Activated naive CD4-positive, alpha-beta T cell treated with anti-CD3 and anti-CD28 coated beads, Interleukin-2, amount 10 ng/mL, durations not matched to agents 7 days and 5 days (primary cell): ENCODE measurements at regions not wholly inside any gene's neighbourhood (a gene's known extent, or its start where the extent isn't known, plus 50 kb on each side); places are given as distances from the start of the nearest gene placed in this dataset.

ENCODE experiments used
- CTCF ChIA-PET: fragments of 350-600 bp; sonication (Branson Sonifier 250); formaldehyde crosslinking; loops from one replicate; lab custom pipeline; 2021; ENCODE audit warnings: antibody characterized with exemption; lab: Charles Lee
- DNase-seq: peaks from one replicate; pipeline ENCODE4 v3.0.0-alpha.2; 2020
- H3K27ac Mint-ChIP-seq: one replicate; pipeline ENCODE4 v1.8.0; 2021; ENCODE audit warnings: mild to moderate bottlenecking, moderate library complexity, mixed read lengths
- H3K27me3 Mint-ChIP-seq: one replicate; pipeline ENCODE4 v1.8.0; 2021; ENCODE audit warnings: mild to moderate bottlenecking, mixed read lengths
- H3K36me3 Mint-ChIP-seq: one replicate; pipeline ENCODE4 v1.8.0; 2021; ENCODE audit warnings: mixed read lengths
- H3K4me1 Mint-ChIP-seq: one replicate; pipeline ENCODE4 v1.8.0; 2021; ENCODE audit warnings: mixed read lengths
- H3K4me3 Mint-ChIP-seq: one replicate; pipeline ENCODE4 v1.8.0; 2021; ENCODE audit warnings: mild to moderate bottlenecking, moderate library complexity, mixed read lengths
- H3K9me3 Mint-ChIP-seq: one replicate; pipeline ENCODE4 v1.8.0; 2021; ENCODE audit warnings: mixed read lengths

- H3K9me3 Mint-ChIP-seq, result no peaks in the 10 kb centered on the region
- no peak overlapping the region for H3K4me3 Mint-ChIP-seq
- no peak overlapping the region for H3K27ac Mint-ChIP-seq
- no peaks in the 10 kb centered on the region for H3K36me3 Mint-ChIP-seq
- CTCF ChIA-PET, result interaction anchor here (0.6 kb wide), 1 partner anchor 1312 kb away, joined by 3 read pairs; no protein-coding TSS in a partner anchor
- H3K4me1 Mint-ChIP-seq, result no peaks in the 10 kb centered on the region
- no peaks in the 10 kb centered on the region for H3K27me3 Mint-ChIP-seq
- no peak for DNase-seq
Measured at GRCh38 chr6:147141711-147142308, 62.4 kb upstream of the STXBP5 start.

GRCh38 chr6:147142684-147143245 is 61.5 kb upstream of the STXBP5 start:
- Mint-ChIP-seq H3K4me3 (no peak overlapping the region), H3K27ac (no peak overlapping the region), H3K27me3 (no peaks in the 10 kb centered on the region), H3K4me1 (no peaks in the 10 kb centered on the region), H3K36me3 (no peaks in the 10 kb centered on the region), H3K9me3 (no peaks in the 10 kb centered on the region)
- no peak for DNase-seq
- CTCF ChIA-PET, result interaction anchor here (0.6 kb wide), 1 partner anchor 23 kb away, joined by 3 read pairs; no protein-coding TSS in a partner anchor

GRCh38 chr6:147149092-147149491 is 55.1 kb upstream of the STXBP5 start:
- H3K9me3 Mint-ChIP-seq, result no peaks in the 10 kb centered on the region
- CTCF ChIA-PET, result interaction anchor here (0.6 kb wide), 1 partner anchor 9 kb away, joined by 3 read pairs; no protein-coding TSS in a partner anchor
- DNase-seq, result no peak
- no peaks in the 10 kb centered on the region for H3K4me1 Mint-ChIP-seq
- no peak overlapping the region for H3K4me3 Mint-ChIP-seq
- H3K27me3 Mint-ChIP-seq, result no peaks in the 10 kb centered on the region
- H3K36me3 Mint-ChIP-seq, result no peaks in the 10 kb centered on the region
- H3K27ac Mint-ChIP-seq, result no peak overlapping the region

GRCh38 chr6:147149826-147150225 is 54.4 kb upstream of the STXBP5 start:
- no peak overlapping the region for H3K4me3 Mint-ChIP-seq
- no peaks in the 10 kb centered on the region for H3K4me1 Mint-ChIP-seq
- CTCF ChIA-PET, result interaction anchor here (0.6 kb wide), 1 partner anchor 8 kb away, joined by 3 read pairs; no protein-coding TSS in a partner anchor
- H3K27ac Mint-ChIP-seq, result no peak overlapping the region
- no peak for DNase-seq
- H3K27me3 Mint-ChIP-seq, result no peaks in the 10 kb centered on the region
- no peaks in the 10 kb centered on the region for H3K36me3 Mint-ChIP-seq
- H3K9me3 Mint-ChIP-seq, result no peaks in the 10 kb centered on the region

GRCh38 chr6:147150293-147150692 is 53.9 kb upstream of the STXBP5 start:
- no peaks in the 10 kb centered on the region for H3K36me3 Mint-ChIP-seq
- H3K27ac Mint-ChIP-seq, result no peak overlapping the region
- no peaks in the 10 kb centered on the region for H3K9me3 Mint-ChIP-seq
- no peaks in the 10 kb centered on the region for H3K4me1 Mint-ChIP-seq
- no peak overlapping the region for H3K4me3 Mint-ChIP-seq
- CTCF ChIA-PET, result no interaction called here
- H3K27me3 Mint-ChIP-seq, result no peaks in the 10 kb centered on the region
- no peak for DNase-seq
